ENCODE measurements at regions not wholly inside any gene's neighbourhood (a gene's known extent, or its start where the extent isn't known, plus 50 kb on each side); places are given as distances from the start of the nearest gene placed in this dataset.

- DNase-seq (ENCODE audit: low read depth in 1 of 2, low spot score in 1 of 2), result no peak
Observed at GRCh38 chr3:102747611-102748010, 312.8 kb downstream of the ZPLD1 start.

DNA sequence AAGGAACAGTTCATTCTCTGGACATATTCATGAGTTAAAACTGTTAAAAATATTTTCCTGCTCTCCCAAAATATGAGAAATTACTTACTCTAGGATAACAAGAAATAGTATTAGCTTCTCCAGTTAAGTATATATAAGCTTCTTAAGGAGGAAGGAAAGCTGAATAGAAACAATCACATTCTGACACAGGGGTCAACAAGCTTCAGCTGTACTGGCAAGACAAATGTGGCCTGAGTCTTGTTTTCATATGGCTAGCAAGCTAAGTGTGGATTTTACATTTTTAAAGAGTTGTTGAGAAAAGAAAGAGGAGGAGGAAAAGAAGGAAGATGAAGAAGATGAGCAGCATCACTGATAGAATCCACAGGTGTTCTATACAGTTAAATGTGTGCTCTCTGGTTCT is 313.8 kb downstream of the ZPLD1 start:
- DNase-seq (ENCODE audit: low read depth in 1 of 2, low spot score in 1 of 2), result no peak

GRCh38 chr3:102750322-102750721 is 315.5 kb downstream of the ZPLD1 start:
- DNase-seq (ENCODE audit: low read depth in 1 of 2, low spot score in 1 of 2), result no peak

DNA sequence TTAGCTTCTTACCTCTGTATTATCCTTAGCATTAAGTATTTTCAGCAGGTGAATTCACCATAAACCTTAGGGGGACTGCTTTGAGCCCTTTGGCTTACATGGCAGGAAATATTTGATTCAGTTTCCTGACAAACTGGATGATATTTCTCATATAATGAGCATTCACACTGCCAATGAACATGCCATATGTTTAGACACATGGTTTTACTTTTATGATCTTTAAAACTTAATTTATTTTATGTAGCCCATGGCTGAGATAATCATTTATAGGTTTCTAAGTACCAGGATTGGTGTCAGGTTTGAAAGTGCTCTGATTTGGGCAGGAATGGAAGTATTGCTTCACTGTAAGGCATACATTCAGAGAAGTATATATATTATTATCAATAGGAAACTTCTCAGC is 319.1 kb downstream of the ZPLD1 start:
- DNase-seq (ENCODE audit: low read depth in 1 of 2, low spot score in 1 of 2), result no peak

DNA sequence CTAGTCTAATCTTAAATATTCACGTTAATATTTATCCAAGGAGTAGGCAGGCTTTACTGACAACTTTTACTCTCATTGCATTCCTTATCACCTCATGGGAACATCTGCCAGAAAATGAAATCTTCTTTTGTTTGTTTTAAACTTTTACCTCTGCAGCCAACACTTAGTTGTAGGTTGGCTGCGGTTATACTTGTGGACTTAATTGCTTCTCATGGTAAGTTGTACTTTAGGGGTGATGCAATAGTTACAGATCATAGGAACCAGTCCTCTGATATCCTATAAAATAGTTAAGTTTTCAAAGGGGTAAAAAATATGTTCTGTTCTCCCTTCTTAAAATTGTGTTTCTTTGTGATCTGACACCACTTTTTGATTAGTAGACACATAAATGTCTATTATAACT is 321.9 kb downstream of the ZPLD1 start:
- DNase-seq (ENCODE audit: low read depth in 1 of 2, low spot score in 1 of 2), result no peak

- DNase-seq (ENCODE audit: low read depth in 1 of 2, low spot score in 1 of 2), result no peak
Observed at GRCh38 chr3:102757950-102758349, 323.1 kb downstream of the ZPLD1 start.

DNA sequence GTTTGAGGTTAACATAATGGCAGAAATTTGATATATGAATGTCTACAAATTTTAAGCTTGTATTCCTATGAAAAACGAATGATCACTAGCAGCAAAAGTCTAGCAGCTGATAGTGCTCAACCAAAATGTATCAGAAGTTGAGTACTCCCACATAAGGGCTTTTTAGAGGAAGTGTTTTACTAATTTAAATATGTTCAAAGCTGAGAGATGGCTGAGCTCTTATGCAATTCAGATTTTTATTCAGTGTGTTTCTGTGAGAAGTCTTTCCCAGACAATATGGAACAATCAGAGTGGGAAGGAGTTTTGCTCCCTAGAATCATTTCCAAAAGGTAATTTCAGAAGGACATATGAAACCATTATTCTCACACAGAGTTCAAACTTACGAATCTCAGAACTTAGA is 327.0 kb downstream of the ZPLD1 start:
- DNase-seq (ENCODE audit: low read depth in 1 of 2, low spot score in 1 of 2), result no peak

- DNase-seq (ENCODE audit: low read depth in 1 of 2, low spot score in 1 of 2), result no peak
Observed at GRCh38 chr3:102790747-102791325, 356.0 kb downstream of the ZPLD1 start.

DNA sequence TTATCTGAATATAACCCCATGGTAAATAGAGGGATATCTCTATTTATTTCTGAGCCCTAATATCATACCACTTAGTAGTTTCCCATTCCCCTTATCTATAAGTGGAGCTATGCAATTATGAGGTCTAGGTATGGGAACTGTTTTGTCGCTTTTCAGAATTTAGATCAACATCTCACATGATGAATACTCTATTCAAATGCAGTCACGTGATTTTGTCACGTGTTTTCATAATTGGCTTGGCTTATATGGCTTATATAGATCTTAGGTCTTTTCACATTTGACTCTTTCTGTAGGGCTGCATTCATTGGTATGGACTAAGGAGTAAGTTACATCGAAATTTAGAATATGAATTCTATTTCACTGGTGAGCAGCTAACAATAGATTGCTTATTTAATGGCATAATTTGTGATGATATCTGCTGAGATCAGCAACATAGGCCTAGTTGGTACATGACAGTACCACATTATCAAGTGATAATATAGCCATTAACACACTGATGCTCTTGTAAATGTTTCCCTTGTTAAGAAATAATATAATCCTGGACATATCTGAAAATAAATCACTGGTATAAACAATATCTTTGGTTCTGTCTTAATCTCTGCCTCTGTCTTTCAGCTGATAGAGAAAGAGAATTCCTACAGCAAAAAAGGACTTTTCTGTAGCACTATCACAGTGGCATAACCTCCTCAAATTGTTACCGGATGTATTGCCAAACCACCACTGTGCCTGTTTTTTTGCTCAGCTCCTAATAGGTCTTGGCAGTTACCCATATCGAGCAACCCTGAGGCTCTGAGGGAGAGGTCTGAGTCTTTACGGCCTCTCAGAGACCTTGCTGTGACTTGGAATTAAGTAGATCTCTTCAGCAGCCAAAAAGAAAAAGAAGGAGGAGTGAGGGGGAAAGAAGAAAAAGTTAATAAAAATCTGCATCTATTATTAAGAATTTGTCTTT is 357.1 kb downstream of the ZPLD1 start:
- no peak for DNase-seq (ENCODE audit: low read depth in 1 of 2, low spot score in 1 of 2)

DNA sequence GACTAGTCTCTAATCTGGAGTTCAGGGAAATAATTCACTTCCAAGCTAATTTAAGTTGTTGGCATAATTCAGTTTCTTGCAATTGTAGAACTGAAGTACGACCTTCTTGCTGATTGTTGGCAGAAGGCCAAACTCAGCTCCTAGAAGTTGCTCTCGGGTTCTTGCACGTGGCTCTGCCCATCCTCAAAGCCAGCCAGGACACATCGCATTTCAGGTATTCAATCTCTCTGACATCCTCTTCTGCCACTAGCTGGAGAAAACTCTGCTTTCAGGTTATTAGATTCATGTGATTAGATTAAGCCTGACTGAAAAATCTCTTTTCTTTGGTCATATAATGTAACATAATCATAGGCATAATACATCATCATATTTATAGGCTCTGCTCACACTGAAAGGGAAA is 362.0 kb downstream of the ZPLD1 start:
- DNase-seq (ENCODE audit: low read depth in 1 of 2, low spot score in 1 of 2), result no peak

GRCh38 chr3:102802819-102803420 is 368.1 kb downstream of the ZPLD1 start:
- no peak for DNase-seq (ENCODE audit: low read depth in 1 of 2, low spot score in 1 of 2)

DNA sequence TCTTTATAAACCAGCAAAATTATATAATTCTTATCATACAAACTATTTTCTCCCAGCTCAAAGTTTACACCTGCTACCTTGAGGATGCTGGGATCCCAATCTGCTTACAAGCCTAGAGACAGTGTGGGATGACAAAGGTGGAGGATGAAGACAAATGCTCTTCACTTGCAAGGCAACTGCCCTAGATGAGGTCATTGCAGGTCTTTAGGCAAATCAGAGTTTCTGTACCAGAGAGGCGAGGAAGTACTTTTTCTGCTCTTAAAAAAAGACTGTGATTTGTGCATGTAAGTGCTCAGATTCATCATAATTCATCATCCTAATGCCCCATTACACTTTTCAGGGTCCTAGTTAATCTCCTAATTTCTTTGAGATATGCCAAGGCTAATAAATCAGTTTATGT is 376.1 kb downstream of the ZPLD1 start:
- DNase-seq (ENCODE audit: low read depth in 1 of 2, low spot score in 1 of 2), result no peak

DNA sequence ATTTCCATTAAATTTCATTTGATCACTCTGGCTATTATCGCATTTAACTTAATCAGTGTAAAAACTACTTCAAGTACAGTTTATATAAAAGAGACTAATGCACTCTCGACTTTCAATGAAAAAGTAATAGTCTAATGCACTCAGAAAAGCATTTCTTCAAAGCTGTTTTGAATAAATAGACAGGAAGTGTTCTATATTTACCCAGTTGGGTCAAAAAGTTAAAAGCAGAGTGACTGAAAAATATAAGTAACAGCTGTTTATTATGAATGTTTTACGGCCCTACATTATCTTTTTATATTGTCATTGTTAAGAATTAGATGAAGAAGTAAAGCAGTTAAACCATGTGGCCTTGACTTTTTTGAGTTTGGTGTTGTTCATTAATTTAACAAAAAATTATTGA is 391.8 kb downstream of the ZPLD1 start:
- no peak for DNase-seq (ENCODE audit: low read depth in 1 of 2, low spot score in 1 of 2)

DNA sequence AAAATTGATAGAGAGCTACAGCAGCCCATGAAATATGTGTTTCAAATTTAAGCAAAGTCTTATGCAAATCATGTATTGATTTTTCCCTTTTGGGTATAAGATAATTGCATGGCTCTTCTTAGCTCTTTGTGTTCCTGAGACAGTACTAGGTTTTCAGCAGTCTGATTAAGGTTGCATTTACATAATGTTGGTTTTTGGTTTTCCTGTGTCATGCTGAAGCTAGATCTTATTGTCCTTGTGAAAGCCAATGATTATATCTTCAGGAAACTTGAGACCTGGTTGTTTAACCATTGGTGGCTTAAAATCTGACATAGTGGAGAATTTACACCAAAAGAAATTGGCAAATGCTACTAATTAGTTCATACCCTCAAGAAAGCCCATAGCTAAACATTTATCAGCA is 392.6 kb downstream of the ZPLD1 start:
- no peak for DNase-seq (ENCODE audit: low read depth in 1 of 2, low spot score in 1 of 2)

- no peak for DNase-seq (ENCODE audit: low read depth in 1 of 2, low spot score in 1 of 2)
Observed at GRCh38 chr3:102830415-102830814, 395.6 kb downstream of the ZPLD1 start.

DNA sequence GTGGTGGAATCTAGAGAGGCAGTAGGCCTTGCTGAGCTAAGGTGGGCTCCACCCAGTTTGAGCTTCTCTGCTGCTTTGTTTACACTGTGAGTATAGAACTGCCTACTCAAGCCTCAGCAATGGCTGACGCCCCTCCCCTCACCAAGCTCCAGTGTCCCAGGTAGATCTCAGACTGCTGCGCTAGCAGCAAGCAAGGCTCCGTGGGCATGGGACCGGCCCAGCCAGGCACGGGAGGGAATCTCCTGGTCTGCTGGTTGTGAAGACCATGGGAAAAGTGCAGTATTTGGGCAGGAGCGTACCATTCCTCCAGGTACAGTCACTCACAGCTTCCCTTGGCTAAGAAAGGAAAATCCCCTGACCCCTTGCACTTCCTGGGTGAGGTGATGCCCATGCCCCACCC is 407.1 kb downstream of the ZPLD1 start:
- no peak for DNase-seq (ENCODE audit: low read depth in 1 of 2, low spot score in 1 of 2)

DNA sequence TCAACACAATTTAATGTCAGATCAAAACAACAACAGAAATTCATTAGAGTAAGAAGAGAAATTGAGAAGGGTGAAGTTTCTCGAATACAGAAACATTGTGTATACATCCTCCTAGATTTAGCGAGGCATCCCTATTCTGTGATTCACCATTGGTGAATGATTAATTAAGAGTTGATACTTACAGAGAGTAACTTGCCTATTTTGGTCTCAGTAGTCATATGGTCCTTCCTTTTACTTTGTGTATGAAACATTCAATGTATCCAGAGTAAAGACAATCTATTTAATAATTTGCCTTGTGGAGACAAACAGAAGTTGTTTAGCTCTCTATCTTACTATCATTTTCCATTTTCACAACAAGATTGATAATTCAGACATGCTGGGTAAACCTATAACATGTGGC is 432.0 kb downstream of the ZPLD1 start:
- DNase-seq (ENCODE audit: low read depth in 1 of 2, low spot score in 1 of 2), result no peak

DNA sequence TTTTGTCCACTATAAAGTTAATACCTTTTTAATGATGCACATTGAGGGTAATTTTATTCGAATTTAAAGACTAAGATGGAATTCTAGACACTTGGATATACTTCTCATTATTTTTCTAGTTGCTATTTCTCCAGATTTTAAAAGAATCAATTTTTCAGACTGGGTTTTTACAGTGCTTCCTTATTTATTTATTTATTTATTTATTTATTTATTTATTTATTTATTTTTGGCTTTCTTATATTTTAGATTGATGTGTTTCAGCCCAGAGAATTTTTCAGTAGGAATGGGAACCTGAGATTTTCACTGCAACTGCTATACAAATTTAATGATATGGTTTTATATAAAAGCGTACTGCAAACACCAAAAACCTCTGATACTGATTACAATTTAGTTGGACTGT is 448.7 kb downstream of the ZPLD1 start:
- DNase-seq (ENCODE audit: low read depth in 1 of 2, low spot score in 1 of 2), result no peak

DNA sequence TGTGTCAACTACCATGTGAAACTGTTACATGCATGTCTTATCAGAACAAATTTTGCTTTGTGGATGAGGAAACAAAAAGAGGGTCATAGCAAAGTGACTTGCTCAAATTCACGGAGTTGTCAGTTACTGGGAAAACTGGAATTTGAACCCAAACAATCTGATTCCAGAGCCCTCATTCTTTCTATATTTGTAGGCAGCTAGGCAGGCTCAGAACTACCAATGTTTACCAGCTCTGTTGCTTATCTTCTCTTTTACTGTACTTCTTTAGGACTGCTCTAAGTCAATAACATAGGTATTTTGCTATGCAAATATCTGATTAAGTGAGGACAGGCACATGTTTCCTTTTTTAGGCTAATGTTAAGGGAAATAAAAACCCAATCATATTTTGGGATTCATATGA is 450.5 kb downstream of the ZPLD1 start:
- no peak for DNase-seq (ENCODE audit: low read depth in 1 of 2, low spot score in 1 of 2)

GRCh38 chr3:102887431-102887830 is 452.6 kb downstream of the ZPLD1 start:
- DNase-seq (ENCODE audit: low read depth in 1 of 2, low spot score in 1 of 2), result no peak

DNA sequence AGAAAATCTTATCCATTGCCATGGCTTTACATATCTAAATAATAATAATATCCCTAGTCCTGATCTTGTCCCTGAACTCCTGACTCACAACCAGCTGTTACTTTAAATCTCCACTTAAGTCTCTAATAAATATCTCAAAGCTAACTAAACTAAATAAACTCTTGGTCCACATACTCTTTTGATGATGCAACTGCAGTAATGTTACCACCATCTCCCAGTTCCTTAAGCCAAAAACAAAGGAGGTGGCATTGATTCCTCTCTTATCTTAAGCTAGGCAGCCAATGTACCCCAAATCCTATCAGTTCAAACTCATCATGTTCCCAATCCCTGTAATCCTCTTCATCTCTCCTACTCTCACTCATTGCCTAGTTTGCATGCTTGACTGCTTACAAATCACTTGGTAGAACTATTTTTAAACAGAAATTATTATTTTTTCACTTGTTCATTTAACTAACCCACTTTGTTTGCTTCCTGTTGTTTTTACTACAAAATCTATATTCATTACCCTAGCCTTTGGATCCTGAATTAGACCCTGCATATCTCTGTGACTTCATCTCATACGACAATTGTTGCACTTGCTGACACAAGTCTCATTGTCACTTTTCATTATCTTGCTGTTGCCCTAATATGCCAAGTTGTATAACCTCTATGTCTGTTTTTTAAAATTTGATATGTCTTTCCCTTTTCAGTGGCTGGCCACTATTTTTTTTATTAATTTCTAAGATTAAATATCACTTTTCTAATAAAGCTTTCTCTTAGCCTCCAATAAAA is 462.2 kb downstream of the ZPLD1 start:
- DNase-seq (ENCODE audit: low read depth in 1 of 2, low spot score in 1 of 2), result no peak

GRCh38 chr3:102904629-102905028 is 469.8 kb downstream of the ZPLD1 start:
- no peak for DNase-seq (ENCODE audit: low read depth in 1 of 2, low spot score in 1 of 2)

Measured in stimulated activated CD4-positive, alpha-beta T cell treated with anti-CD3 and anti-CD28 coated beads, Interleukin-15, amount 100 ng/mL, for 1 hour (primary cell).